ENCODE measurements at regions not wholly inside any gene's neighbourhood (a gene's known extent, or its start where the extent isn't known, plus 50 kb on each side); places are given as distances from the start of the nearest gene placed in this dataset.

- no peak for TF ChIP-seq CTCF (IDR thresholded peaks at IDR 0.05; ENCODE audit: insufficient read depth, low read depth, low read length)
- TF ChIP-seq EZH2 (IDR thresholded peaks at IDR 0.05; ENCODE audit: insufficient read depth, low read length) = no peak
Observed at GRCh38 chr3:192009903-192010302, 548.9 kb downstream of the PYDC2 start.
